T-cell (primary cell): ENCODE measurements at regions not wholly inside any gene's neighbourhood (a gene's known extent, or its start where the extent isn't known, plus 50 kb on each side); places are given as distances from the start of the nearest gene placed in this dataset.

ENCODE experiments used
- ATAC-seq, 4 experiments: fragments of 200-7000 bp in 3 of 4; fragments of 150-1000 bp in 1 of 4; cut with Tn5 transposase; replicated peaks in 1 of 4; 1 replicate in 3 of 4; 2 replicates in 1 of 4; pipeline ENCODE4 v1.10.0; 2021; ENCODE audit warnings: moderate library complexity in 3 of 4, mild to moderate bottlenecking in 2 of 4, moderate number of reproducible peaks in 1 of 4
- CTCF ChIA-PET, 2 donors: fragments of 300-600 bp; sonication (Branson Sonifier 250); formaldehyde crosslinking; loops; one replicate each; lab custom pipeline; 2022; ENCODE audit warnings: antibody characterized with exemption in 2 of 2; lab: Charles Lee
- POLR2A ChIA-PET, 2 donors: fragments of 300-600 bp; sonication (Branson Sonifier 250); formaldehyde crosslinking; loops; one replicate each; lab custom pipeline; 2022; ENCODE audit warnings: antibody characterized with exemption in 2 of 2; lab: Charles Lee
- DNase-seq, 35 experiments: peaks; one replicate each; pipeline versions ENCODE4 v3.0.0 to v3.0.0-alpha.2; 2013 to 2023
- H3K27ac ChIP-seq: one replicate; pipeline ENCODE4 v1.5.1; 2013; ENCODE audit warnings: low read length
- H3K27me3 ChIP-seq, 2 experiments: replicated peaks in 1 of 2; 1 replicate in 1 of 2; 2 replicates in 1 of 2; pipeline versions ENCODE4 v1.6.1 to v1.7.0; 2013; ENCODE audit warnings: low read length in 1 of 2, mixed read lengths in 1 of 2; ENCODE audit not compliant: control insufficient read depth in 2 of 2, insufficient read depth in 2 of 2; ENCODE audit errors: extremely low read depth in 1 of 2
- H3K36me3 ChIP-seq, 2 donors: 1 replicate in 1 of 2; 2 replicates in 1 of 2; pipeline versions ENCODE4 v1.6.1 to v1.7.0; 2013; ENCODE audit warnings: low read length in 1 of 2; ENCODE audit not compliant: control insufficient read depth in 2 of 2, insufficient read depth in 1 of 2; ENCODE audit errors: extremely low read depth in 1 of 2
- H3K4me1 ChIP-seq, 2 experiments: 1 replicate in 1 of 2; 2 replicates in 1 of 2; pipeline versions ENCODE4 v1.6.1 to v1.7.0; 2013; ENCODE audit warnings: low read length in 2 of 2, mixed read lengths in 1 of 2; ENCODE audit not compliant: insufficient read depth in 2 of 2, control insufficient read depth in 1 of 2; ENCODE audit errors: extremely low read depth in 1 of 2
- H3K4me3 ChIP-seq, 2 donors: 1 replicate in 1 of 2; 2 replicates in 1 of 2; pipeline versions ENCODE4 v1.5.1 to v1.7.0; 2013; ENCODE audit warnings: mild to moderate bottlenecking in 2 of 2, low read length in 1 of 2, moderate library complexity in 1 of 2; ENCODE audit not compliant: control insufficient read depth in 1 of 2; ENCODE audit errors: extremely low read depth in 1 of 2
- H3K9me3 ChIP-seq: 2 replicates; pipeline ENCODE4 v1.7.0; 2013
- H3K27ac Mint-ChIP-seq, 2 donors: one replicate each; pipeline ENCODE4 v1.8.0; 2020 to 2021; ENCODE audit warnings: mild to moderate bottlenecking in 2 of 2, mixed read lengths in 2 of 2
- H3K27me3 Mint-ChIP-seq, 2 donors: one replicate each; pipeline ENCODE4 v1.8.0; 2021 to 2022; ENCODE audit warnings: mixed read lengths in 2 of 2
- H3K36me3 Mint-ChIP-seq: one replicate; pipeline ENCODE4 v1.8.0; 2021; ENCODE audit warnings: mixed read lengths
- H3K4me1 Mint-ChIP-seq, 3 donors: one replicate each; pipeline ENCODE4 v1.8.0; 2020 to 2022; ENCODE audit warnings: mixed read lengths in 3 of 3, mild to moderate bottlenecking in 1 of 3
- H3K4me3 Mint-ChIP-seq, 3 donors: one replicate each; pipeline ENCODE4 v1.8.0; 2020 to 2022; ENCODE audit warnings: mild to moderate bottlenecking in 3 of 3, mixed read lengths in 3 of 3, moderate library complexity in 3 of 3
- H3K9me3 Mint-ChIP-seq, 3 donors: one replicate each; pipeline ENCODE4 v1.8.0; 2020 to 2022; ENCODE audit warnings: mixed read lengths in 3 of 3
- WGBS: methylation state at CpG from one replicate; pipeline ENCODE4 v1.1.5; 2013; ENCODE audit warnings: missing lambda C conversion rate; ENCODE audit not compliant: insufficient coverage; 5-methylcytosine and 5-hydroxymethylcytosine counted together

- no peak overlapping the region for H3K4me3 ChIP-seq
- H3K27ac ChIP-seq: no peak overlapping the region
- no peaks in the 10 kb centered on the region for H3K27me3 ChIP-seq
- Mint-ChIP-seq H3K36me3 (no peaks in the 10 kb centered on the region), H3K4me3 (no peak overlapping the region), H3K27ac (no peak overlapping the region), H3K4me1 (no peaks in the 10 kb centered on the region), H3K9me3 (no peaks in the 10 kb centered on the region), H3K27me3 (peaks cover 4 to 10% of the 10 kb centered on the region in 2 donors)
- no peaks in the 10 kb centered on the region for H3K36me3 ChIP-seq
- CTCF ChIA-PET: interaction anchor here (0.6 to 0.9 kb wide), 2 partner anchors 13 to 306 kb away, joined by 3 read pairs; no protein-coding TSS in a partner anchor
- DNase-seq (no peak), ATAC-seq (no peak)
- 82% methylated on average over 9 of the region's 12 CpGs for WGBS
- no peaks in the 10 kb centered on the region for H3K9me3 ChIP-seq
- no peaks in the 10 kb centered on the region for H3K4me1 ChIP-seq
- POLR2A ChIA-PET: no interaction called here
Measured at GRCh38 chr5:152124409-152125041, 199.9 kb upstream of the GLRA1 start.

- no peak for DNase-seq
- Histone ChIP-seq H3K27me3 (peaks cover 0 to 7% of the 10 kb centered on the region in 2 experiments), H3K36me3 (no peaks in the 10 kb centered on the region), H3K27ac (no peak overlapping the region), H3K4me1 (no peaks in the 10 kb centered on the region), H3K4me3 (no peak overlapping the region), H3K9me3 (no peaks in the 10 kb centered on the region)
- H3K27ac Mint-ChIP-seq: no peak overlapping the region
- H3K4me3 Mint-ChIP-seq: no peak overlapping the region
- ChIA-PET CTCF (no interaction called here), POLR2A (no interaction called here)
- H3K9me3 Mint-ChIP-seq: peaks cover 0 to 5% (median 4%) of the 10 kb centered on the region in 3 donors
- H3K4me1 Mint-ChIP-seq: no peaks in the 10 kb centered on the region
- no peaks in the 10 kb centered on the region for H3K36me3 Mint-ChIP-seq
- 96% methylated on average over 4 of the region's 5 CpGs for WGBS
- peaks cover 0 to 3% of the 10 kb centered on the region in 2 donors for H3K27me3 Mint-ChIP-seq
- ATAC-seq: no peak
Measured at GRCh38 chr5:152118676-152119470, 194.2 kb upstream of the GLRA1 start.

- no CpG with 5 or more reads among the region's 3 CpGs for WGBS
- H3K4me1 Mint-ChIP-seq: peaks cover 0 to 10% (median 4%) of the 10 kb centered on the region in 3 donors
- H3K27ac Mint-ChIP-seq: no peak overlapping the region
- H3K4me1 ChIP-seq: no peaks in the 10 kb centered on the region
- ChIA-PET POLR2A (no interaction called here), CTCF (interaction anchor here in 1 of 2 donors (1.4 kb wide), 1 partner anchor 26 kb away, joined by 3 read pairs; no protein-coding TSS in a partner anchor)
- H3K27me3 Mint-ChIP-seq: no peaks in the 10 kb centered on the region
- no peaks in the 10 kb centered on the region for H3K36me3 Mint-ChIP-seq
- no peak for DNase-seq
- H3K9me3 ChIP-seq: no peaks in the 10 kb centered on the region
- peaks cover 0 to 5% (median 4%) of the 10 kb centered on the region in 3 donors for H3K9me3 Mint-ChIP-seq
- peaks cover 0 to 7% of the 10 kb centered on the region in 2 experiments for H3K27me3 ChIP-seq
- no peak overlapping the region for H3K4me3 Mint-ChIP-seq
- no peak overlapping the region for H3K27ac ChIP-seq
- no peak overlapping the region for H3K4me3 ChIP-seq
- no peaks in the 10 kb centered on the region for H3K36me3 ChIP-seq
- ATAC-seq: no peak
Measured at GRCh38 chr5:152116934-152117333, 192.3 kb upstream of the GLRA1 start.

GRCh38 chr5:152113401-152113800 lies 188.8 kb upstream of the GLRA1 start:
- peaks cover 4 to 5% (median 5%) of the 10 kb centered on the region in 3 donors for H3K9me3 Mint-ChIP-seq
- POLR2A ChIA-PET: interaction anchor here in 1 of 2 donors (0.6 kb wide), 1 partner anchor 8 kb away, joined by 3 read pairs; no protein-coding TSS in a partner anchor
- no peak overlapping the region for H3K4me3 Mint-ChIP-seq
- peaks cover 0 to 10% (median 4%) of the 10 kb centered on the region in 3 donors for H3K4me1 Mint-ChIP-seq
- no peaks in the 10 kb centered on the region for H3K27me3 Mint-ChIP-seq
- Histone ChIP-seq H3K4me3 (no peak overlapping the region), H3K9me3 (no peaks in the 10 kb centered on the region), H3K27ac (no peak overlapping the region), H3K36me3 (no peaks in the 10 kb centered on the region), H3K27me3 (peaks cover 0 to under 1% of the 10 kb centered on the region in 2 experiments), H3K4me1 (no peaks in the 10 kb centered on the region)
- peak; percentile 81 to 97 (median 92) for ATAC-seq
- no peaks in the 10 kb centered on the region for H3K36me3 Mint-ChIP-seq
- peak overlapping the region; percentile 2 to 56 for H3K27ac Mint-ChIP-seq
- WGBS: 13% methylated on average over 1 of the region's 2 CpGs
- CTCF ChIA-PET: no interaction called here
- DNase-seq: peak in 30 of 35 experiments; percentile 1 to 64 (median 23)

- Histone ChIP-seq H3K4me3 (no peak overlapping the region), H3K9me3 (no peaks in the 10 kb centered on the region), H3K27ac (no peak overlapping the region), H3K36me3 (no peaks in the 10 kb centered on the region), H3K27me3 (peaks cover 0 to 2% of the 10 kb centered on the region in 2 experiments), H3K4me1 (no peaks in the 10 kb centered on the region)
- H3K9me3 Mint-ChIP-seq: peaks cover 0 to 16% (median 5%) of the 10 kb centered on the region in 3 donors
- WGBS: 33% methylated on average over 1 of the region's 3 CpGs
- peaks cover 0 to 5% of the 10 kb centered on the region in 2 donors for H3K27me3 Mint-ChIP-seq
- no peak for DNase-seq
- peaks cover 0 to under 1% (median 0%) of the 10 kb centered on the region in 3 donors for H3K4me1 Mint-ChIP-seq
- ChIA-PET CTCF (no interaction called here), POLR2A (no interaction called here)
- no peak overlapping the region for H3K27ac Mint-ChIP-seq
- no peaks in the 10 kb centered on the region for H3K36me3 Mint-ChIP-seq
- no peak for ATAC-seq
- no peak overlapping the region for H3K4me3 Mint-ChIP-seq
Measured at GRCh38 chr5:152107220-152107619, 182.6 kb upstream of the GLRA1 start.

GRCh38 chr5:152106571-152106970 lies 181.9 kb upstream of the GLRA1 start:
- no peaks in the 10 kb centered on the region for H3K4me1 Mint-ChIP-seq
- Histone ChIP-seq H3K4me1 (no peaks in the 10 kb centered on the region), H3K27me3 (peaks cover 0 to 2% of the 10 kb centered on the region in 2 experiments), H3K27ac (no peak overlapping the region), H3K36me3 (no peaks in the 10 kb centered on the region), H3K9me3 (no peaks in the 10 kb centered on the region), H3K4me3 (no peak overlapping the region)
- peaks cover 0 to 18% (median 5%) of the 10 kb centered on the region in 3 donors for H3K9me3 Mint-ChIP-seq
- no peak overlapping the region for H3K27ac Mint-ChIP-seq
- H3K27me3 Mint-ChIP-seq: peaks cover 0 to 5% of the 10 kb centered on the region in 2 donors
- POLR2A ChIA-PET: no interaction called here
- H3K4me3 Mint-ChIP-seq: no peak overlapping the region
- no CpG with 5 or more reads among the region's 2 CpGs for WGBS
- DNase-seq (no peak), ATAC-seq (no peak)
- H3K36me3 Mint-ChIP-seq: no peaks in the 10 kb centered on the region
- CTCF ChIA-PET: no interaction called here
